ENCODE measurements at regions not wholly inside any gene's neighbourhood (a gene's known extent, or its start where the extent isn't known, plus 50 kb on each side); places are given as distances from the start of the nearest gene placed in this dataset.

DNA sequence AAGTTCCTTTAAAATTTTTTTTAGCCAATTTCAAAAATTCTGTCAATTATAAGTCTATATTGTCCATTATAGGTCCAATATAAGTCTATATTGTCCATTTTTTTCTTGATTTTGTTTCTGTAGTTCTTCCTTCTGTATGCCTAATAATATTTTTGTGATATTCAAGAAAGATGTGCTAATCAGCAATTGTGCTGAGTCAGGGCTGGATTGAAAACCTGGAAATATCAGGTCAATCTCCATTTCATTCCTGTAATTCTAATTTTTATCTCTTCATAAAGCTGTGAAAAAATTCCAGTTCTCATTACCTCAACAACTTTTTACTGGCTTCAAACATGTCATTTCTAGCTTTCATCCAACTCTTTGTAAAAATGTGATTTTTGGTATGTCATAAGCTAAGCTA is 353.7 kb downstream of the SLITRK6 start:
- no peak for DNase-seq

GRCh38 chr13:85441975-85442374 is 357.2 kb downstream of the SLITRK6 start:
- DNase-seq = no peak

DNA sequence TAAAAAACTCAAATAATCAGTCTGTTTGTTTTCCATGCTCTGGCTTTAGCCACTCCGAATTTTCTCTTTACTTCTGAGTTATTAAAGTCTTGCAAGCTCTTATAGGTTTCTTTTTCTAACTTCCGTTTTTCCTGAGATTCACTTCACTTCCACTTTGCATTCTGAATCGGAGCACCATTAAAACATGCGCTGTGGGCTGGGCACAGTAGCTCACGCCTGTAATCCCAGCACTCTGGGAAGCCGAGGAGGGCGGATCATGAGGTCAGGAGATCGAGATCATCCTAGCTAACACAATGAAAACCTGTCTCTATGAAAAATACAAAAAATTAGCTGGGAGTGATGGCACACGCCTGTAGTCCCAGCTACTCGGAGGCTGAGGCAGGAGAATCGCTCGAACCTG is 357.9 kb downstream of the SLITRK6 start:
- DNase-seq = no peak

DNA sequence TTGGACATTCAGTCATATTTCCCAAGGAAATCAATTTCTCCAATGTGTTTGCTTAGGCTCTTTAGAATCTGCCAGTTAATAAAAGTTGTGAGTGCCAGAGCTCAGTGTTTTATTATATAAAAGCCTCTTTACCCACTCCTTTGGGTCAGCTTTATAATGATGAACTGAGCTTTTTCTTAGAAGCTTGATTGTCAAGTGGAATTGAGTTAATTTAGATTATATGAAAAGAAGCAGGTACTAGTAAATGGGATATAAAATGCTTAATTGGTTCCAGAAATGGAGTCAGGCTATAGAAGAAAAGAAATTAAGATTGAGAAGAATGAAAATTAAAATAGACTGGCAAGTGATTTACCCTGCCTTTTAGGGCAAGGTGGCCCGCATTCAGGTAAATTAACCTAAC is 363.2 kb downstream of the SLITRK6 start:
- no peak for DNase-seq

DNA sequence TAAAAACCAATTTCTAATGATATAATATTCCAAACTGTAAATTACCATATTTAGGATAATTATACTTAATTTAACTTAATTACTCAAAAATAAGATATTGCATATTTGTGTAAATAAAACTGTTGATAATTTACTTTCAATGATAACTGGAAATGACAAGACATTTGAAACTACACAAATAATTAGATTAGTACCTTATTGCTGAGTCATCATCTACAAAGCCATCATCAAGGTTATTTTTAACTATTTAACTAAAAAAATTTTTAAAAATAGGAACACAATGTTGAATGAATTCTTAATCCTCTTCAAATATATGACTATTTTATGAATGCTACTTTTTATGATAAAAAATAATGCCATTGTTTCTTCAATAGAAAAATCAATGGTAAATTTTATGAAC is 364.3 kb downstream of the SLITRK6 start:
- DNase-seq = no peak

DNA sequence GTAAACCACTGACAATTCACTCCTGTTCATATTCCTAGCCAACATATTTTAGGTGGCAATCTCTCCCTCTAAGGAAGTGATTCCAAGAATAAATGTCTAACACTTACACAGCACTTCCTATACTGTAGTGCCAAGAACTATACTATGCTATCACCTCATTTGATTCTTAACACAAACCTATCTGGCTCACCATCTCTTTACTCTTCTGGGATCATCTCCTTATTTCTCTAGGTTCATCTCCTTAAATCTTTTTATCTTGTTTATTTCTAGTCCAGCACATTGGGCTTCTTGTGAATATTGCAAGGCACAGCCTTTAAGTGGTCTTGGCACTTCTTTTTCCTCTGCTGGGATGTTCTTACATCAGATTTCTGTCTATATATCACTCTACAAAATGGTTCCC is 366.3 kb downstream of the SLITRK6 start:
- DNase-seq = no peak

DNA sequence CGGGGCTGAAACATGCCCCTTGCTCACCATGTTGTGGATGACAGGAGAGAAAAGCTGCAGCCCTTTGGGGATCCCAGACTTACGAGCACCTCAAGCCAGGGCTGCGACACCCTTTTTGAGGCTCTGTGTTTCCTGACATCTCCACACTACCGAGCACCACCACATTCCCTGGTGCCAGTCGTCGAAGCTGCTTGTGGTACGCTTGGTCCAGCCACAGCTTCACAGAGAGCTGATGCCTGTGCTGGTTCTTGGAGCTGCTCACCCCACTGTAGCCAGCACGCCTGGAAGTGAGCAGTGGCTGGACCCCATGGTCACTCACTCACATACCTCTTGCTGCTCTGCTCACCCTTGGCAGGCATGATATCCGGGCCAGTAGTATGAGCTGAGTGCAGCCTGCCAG is 367.5 kb downstream of the SLITRK6 start:
- DNase-seq = no peak

- no peak for DNase-seq
Observed at GRCh38 chr13:85430216-85430794, 368.9 kb downstream of the SLITRK6 start.

- no peak for DNase-seq
Observed at GRCh38 chr13:85427416-85427815, 371.8 kb downstream of the SLITRK6 start.

- no peak for DNase-seq
Observed at GRCh38 chr13:85420136-85420535, 379.1 kb downstream of the SLITRK6 start.

DNA sequence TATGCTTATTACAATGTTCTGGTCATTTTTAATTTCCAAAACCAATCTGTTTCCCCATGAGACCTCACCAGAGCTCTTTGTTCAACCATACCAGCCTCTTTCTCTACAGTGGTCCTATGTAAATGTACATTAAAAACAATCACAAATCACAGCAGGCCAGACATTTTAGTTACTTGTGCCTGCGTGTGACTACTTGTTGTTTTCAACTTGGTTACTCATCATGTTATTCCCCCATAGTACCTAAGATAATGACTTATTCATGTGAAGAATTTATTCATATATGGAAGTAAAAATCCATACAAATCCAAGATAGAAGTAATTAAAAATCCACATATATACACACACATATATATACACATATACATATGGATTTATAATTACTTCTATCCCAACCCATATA is 379.6 kb downstream of the SLITRK6 start:
- no peak for DNase-seq

GRCh38 chr13:85417807-85418206 is 381.4 kb downstream of the SLITRK6 start:
- no peak for DNase-seq

DNA sequence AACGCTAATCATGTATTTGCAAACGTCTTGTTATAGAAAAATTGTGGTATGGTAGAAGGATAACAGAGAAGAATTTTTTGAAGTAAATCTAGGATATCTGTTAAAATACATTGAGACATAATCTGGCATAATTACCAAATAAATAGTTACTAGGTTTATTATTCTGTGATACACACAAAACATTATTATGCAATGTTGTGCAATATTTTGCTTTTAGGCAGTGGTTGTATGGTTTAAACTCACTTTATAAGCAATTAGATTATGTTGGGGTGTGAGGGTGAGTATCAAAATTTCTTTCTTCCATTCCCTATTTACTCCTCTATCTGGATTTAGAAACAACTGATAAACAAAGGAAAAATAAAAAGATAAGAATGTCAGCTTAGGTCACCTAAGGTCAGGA is 385.6 kb downstream of the SLITRK6 start:
- no peak for DNase-seq

DNA sequence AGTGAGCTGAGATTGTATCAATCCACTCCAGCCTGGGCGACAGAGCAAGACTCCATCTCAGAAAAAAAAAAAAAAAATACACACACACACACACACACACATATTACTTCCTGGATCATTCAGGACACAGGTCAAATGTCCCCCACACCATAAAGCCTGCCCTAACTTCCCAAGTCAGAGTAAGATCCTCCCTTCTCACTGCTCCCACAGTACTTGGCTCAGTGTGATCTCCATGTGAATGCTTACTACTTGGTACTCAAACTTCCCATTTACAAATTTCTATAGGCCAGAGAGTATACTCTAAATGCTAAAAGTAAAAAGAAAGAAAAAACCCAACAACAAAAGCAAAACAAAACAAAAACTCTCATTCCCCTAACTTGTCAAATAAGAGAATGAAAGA is 386.8 kb downstream of the SLITRK6 start:
- no peak for DNase-seq

GRCh38 chr13:85411591-85411990 is 387.6 kb downstream of the SLITRK6 start:
- no peak for DNase-seq

DNA sequence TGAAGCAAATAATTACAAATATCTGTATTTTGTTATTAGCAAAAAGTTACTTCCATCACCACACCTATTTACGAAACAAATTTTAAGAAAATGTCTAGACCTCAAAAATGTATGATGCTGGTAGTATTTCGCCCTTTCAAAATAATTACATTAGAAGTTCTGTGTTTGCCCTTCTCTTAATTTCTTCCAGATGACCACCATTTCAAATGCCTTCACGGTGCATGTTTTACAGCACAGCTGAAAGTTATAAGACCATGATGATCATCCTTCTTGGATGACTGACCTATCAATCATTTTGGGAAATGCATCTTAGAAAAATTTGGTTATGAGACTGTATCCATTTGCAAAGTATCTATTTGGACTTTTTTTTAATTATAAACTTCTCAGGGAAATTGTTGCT is 390.8 kb downstream of the SLITRK6 start:
- no peak for DNase-seq

- DNase-seq = no peak
Observed at GRCh38 chr13:85406269-85406975, 392.8 kb downstream of the SLITRK6 start.

GRCh38 chr13:85405316-85405897 is 393.8 kb downstream of the SLITRK6 start:
- DNase-seq = no peak

DNA sequence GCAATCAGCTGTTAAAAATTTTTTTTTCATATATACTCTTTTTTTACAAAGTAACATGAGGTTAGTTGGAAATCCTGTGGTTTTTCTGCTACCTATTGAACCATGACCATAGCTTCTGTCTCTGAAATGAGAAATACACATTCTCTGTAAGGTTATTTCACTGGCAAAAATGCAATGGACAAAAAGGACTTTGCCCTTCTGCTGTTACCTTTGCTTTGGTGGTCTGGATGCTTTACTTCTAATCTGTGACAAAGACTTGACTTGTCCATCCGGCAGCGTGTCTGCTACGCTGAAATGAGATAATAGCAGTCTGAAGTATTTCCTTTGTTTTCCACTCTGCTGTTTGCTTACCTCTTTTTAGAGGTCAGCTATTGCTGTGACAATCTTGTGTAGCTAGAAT is 412.8 kb downstream of the SLITRK6 start:
- no peak for DNase-seq

- DNase-seq = no peak
Observed at GRCh38 chr13:85383291-85383690, 415.9 kb downstream of the SLITRK6 start.

DNA sequence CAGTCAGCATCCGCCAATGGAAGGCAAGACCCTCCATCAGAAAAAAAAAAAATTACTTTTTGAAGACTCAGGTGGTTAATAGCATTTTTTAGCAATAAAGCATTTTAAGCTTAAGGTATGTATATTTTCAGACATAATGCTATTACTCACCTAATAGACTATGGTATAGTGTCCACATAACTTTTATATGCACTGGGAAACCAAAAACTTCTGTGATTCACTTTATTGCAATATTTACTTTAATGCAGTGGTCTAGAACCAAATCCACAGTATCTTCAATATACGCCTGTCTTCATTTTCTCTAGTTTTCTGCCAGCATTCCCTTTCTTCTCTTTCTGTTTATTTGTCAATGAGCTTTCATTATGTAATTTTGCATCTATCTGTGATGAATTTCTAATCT is 418.1 kb downstream of the SLITRK6 start:
- DNase-seq = no peak

- no peak for DNase-seq
Observed at GRCh38 chr13:85379991-85380390, 419.2 kb downstream of the SLITRK6 start.

- DNase-seq = no peak
Observed at GRCh38 chr13:85379433-85379832, 419.8 kb downstream of the SLITRK6 start.

DNA sequence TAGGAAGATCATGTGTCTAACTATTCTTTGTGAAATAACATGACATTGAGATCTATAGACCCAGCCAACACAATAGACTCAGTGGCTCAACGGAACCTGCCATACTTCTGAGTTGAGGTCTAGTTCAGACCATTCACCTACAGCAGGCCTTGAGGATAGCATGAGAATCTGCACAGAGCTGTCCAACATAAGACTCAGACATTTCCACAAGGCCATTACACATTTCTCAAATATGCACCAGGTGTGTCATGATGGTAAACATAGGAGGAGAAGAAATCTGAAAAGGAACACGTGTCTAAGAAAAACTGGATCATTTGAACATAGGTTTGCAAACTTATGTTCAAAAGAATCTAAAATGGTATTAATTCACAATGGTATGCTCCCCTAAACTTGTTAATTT is 421.4 kb downstream of the SLITRK6 start:
- DNase-seq = no peak

DNA sequence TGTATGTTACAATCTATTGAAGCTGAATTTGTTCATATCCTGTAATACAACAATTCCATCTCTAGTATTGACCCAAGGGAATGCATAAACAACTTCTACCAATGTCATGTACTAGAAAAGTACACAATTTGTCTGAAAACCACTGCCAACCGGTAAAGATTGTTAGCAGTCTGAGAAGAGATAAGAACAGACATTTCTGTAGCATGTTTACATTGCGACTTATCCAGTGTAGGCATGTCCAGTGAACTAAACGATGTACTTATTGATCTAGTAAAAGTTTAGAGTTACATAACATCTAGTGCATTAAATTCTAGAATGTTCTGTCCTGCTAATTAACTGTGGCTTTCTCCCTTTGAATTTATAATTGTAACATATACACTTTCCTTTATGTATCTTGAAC is 425.9 kb downstream of the SLITRK6 start:
- no peak for DNase-seq
